ENCODE measurements at regions not wholly inside any gene's neighbourhood (a gene's known extent, or its start where the extent isn't known, plus 50 kb on each side); places are given as distances from the start of the nearest gene placed in this dataset.

DNA sequence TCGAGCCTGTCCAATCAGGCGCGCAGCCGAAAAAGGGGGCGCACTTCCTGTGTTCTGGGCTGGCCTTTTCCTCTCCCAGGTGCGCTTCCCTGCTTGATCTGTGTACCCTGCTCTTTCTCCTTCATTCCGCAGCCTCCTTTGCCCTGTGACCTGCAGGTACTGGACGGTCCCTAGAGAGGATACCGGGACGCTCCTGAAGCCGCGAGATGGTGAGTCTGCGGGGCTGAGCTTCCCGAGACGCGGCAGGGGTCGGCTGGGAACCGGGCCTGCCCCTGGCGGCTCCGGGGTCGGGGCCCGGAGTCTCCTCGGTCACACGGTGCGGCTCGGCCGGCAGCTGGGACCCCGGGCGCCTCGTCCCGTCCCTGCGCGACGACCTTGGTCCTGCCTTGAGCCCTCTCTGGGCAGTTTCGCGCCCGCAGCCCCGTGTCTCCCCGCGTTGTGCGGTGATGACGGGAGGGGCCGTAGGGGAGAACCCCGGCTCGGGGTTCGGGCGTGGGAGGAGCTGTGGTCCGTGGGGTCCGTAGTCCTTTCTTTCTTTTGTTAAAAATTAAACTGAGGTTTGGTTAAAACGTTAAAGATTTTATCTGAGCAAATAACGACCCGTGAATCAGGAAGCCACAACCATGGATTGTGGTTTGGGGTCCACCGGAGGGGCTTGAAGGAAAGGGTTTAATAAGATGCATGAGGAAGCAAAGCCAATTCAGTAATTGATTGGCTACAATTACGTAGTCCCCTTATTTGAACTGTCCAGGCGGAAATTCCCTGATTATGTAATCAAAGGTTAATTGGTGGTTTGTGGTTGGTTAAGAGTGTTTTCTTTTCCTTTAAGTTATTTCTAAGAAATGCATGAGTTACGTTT, 172.8 kb upstream of the ZNF267 start:
- WGBS (ENCODE audit: insufficient coverage, insufficient read length), result no CpG with 5 or more reads among the region's 56 CpGs
- peaks cover 14% of the 10 kb centered on the region for H3K36me3 ChIP-seq (ENCODE audit: control insufficient read depth, insufficient read depth, low read length)
- H3K27me3 ChIP-seq (ENCODE audit: control insufficient read depth, insufficient read depth, low read length), result no peaks in the 10 kb centered on the region
- DNase-seq (ENCODE audit: low read depth, low spot score), result no peak
- H3K9me3 ChIP-seq (ENCODE audit: control insufficient read depth, insufficient read depth, low read length), result no peaks in the 10 kb centered on the region
- H3K4me3 ChIP-seq (ENCODE audit: low read length), result peak overlapping the region; percentile 77
- no peaks in the 10 kb centered on the region for H3K4me1 ChIP-seq (ENCODE audit: control insufficient read depth, insufficient read depth, low read length)
- no peak overlapping the region for H3K27ac ChIP-seq (ENCODE audit: low read length)

DNA sequence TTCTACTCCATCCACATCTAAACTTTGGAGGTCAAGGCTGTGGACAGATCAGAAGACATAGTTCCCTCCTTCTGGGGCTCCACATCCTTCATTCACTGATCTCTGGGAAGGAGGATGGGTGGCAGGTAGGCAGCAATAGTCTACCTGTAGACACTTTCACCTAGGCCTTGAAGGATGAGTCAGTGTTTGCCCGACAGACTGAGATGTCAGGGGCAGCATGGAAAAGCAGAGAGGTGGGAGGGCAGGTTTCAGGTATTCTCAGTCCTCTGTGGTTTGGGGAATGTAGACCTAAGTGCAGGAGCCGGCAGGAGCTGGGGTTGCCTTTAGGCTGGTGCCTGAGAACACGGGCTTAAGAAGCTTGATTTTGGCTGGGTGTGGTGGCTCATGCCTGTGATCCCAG, 171.9 kb upstream of the ZNF267 start:
- H3K4me3 ChIP-seq (ENCODE audit: low read length), result no peak overlapping the region

GRCh38 chr16:31702796-31703195, 170.8 kb upstream of the ZNF267 start:
- Histone ChIP-seq H3K27ac (ENCODE audit: low read length) (no peak overlapping the region), H3K27me3 (ENCODE audit: control insufficient read depth, insufficient read depth, low read length) (no peaks in the 10 kb centered on the region), H3K4me3 (ENCODE audit: low read length) (no peak overlapping the region), H3K36me3 (ENCODE audit: control insufficient read depth, insufficient read depth, low read length) (peaks cover 23% of the 10 kb centered on the region), H3K4me1 (ENCODE audit: control insufficient read depth, insufficient read depth, low read length) (no peaks in the 10 kb centered on the region), H3K9me3 (ENCODE audit: control insufficient read depth, insufficient read depth, low read length) (no peaks in the 10 kb centered on the region)
- WGBS (ENCODE audit: insufficient coverage, insufficient read length), result no CpG with 5 or more reads among the region's 5 CpGs
- DNase-seq (ENCODE audit: low read depth, low spot score), result no peak

More for the DNA sequence above, 171.9 kb upstream of the ZNF267 start:
- Histone ChIP-seq H3K36me3 (ENCODE audit: control insufficient read depth, insufficient read depth, low read length) (peaks cover 18% of the 10 kb centered on the region), H3K27me3 (ENCODE audit: control insufficient read depth, insufficient read depth, low read length) (no peaks in the 10 kb centered on the region), H3K9me3 (ENCODE audit: control insufficient read depth, insufficient read depth, low read length) (no peaks in the 10 kb centered on the region), H3K27ac (ENCODE audit: low read length) (no peak overlapping the region), H3K4me1 (ENCODE audit: control insufficient read depth, insufficient read depth, low read length) (no peaks in the 10 kb centered on the region)
- no CpG with 5 or more reads among the region's 3 CpGs for WGBS (ENCODE audit: insufficient coverage, insufficient read length)
- no peak for DNase-seq (ENCODE audit: low read depth, low spot score)

DNA sequence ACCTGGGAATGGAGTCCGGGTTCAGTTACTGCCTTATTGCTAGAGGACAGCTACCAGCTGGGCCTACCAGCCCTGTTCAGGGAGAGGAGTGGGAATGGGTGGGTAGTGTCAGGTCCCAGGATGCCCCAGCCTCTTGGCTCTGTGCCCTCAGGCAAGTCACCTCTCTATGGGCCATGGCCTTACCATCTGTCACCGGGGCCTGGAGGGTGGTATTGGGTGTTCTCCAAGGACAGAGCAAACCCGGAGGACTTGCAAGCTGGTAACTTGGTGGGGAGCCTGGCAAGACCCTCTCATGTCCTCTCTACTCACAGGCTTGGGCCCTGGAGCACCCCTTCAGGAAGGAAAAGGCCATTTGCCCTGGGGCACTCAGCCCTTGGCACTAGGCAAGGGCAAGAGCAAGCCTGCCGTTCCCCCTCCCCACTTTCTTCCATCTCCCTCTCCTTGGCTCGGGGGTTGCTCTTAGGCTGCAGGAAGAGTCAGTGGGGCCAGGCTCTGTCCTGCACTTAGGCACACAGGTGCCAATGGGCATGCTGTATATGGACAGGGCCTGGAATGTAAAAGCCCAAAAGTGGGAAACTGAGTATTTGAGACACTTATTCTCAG, 170.0 kb upstream of the ZNF267 start:
- DNase-seq (ENCODE audit: low read depth, low spot score), result no peak
- Histone ChIP-seq H3K27ac (ENCODE audit: low read length) (no peak overlapping the region), H3K4me3 (ENCODE audit: low read length) (no peak overlapping the region), H3K9me3 (ENCODE audit: control insufficient read depth, insufficient read depth, low read length) (no peaks in the 10 kb centered on the region), H3K36me3 (ENCODE audit: control insufficient read depth, insufficient read depth, low read length) (peaks cover 29% of the 10 kb centered on the region), H3K27me3 (ENCODE audit: control insufficient read depth, insufficient read depth, low read length) (no peaks in the 10 kb centered on the region), H3K4me1 (ENCODE audit: control insufficient read depth, insufficient read depth, low read length) (no peaks in the 10 kb centered on the region)
- WGBS (ENCODE audit: insufficient coverage, insufficient read length), result no CpG with 5 or more reads among the region's 5 CpGs

- no peak overlapping the region for H3K4me3 ChIP-seq (ENCODE audit: low read length)
- no peaks in the 10 kb centered on the region for H3K4me1 ChIP-seq (ENCODE audit: control insufficient read depth, insufficient read depth, low read length)
- no CpG with 5 or more reads among the region's 9 CpGs for WGBS (ENCODE audit: insufficient coverage, insufficient read length)
- H3K36me3 ChIP-seq (ENCODE audit: control insufficient read depth, insufficient read depth, low read length), result peaks cover 32% of the 10 kb centered on the region
- H3K9me3 ChIP-seq (ENCODE audit: control insufficient read depth, insufficient read depth, low read length), result no peaks in the 10 kb centered on the region
- no peak for DNase-seq (ENCODE audit: low read depth, low spot score)
- H3K27ac ChIP-seq (ENCODE audit: low read length), result no peak overlapping the region
- H3K27me3 ChIP-seq (ENCODE audit: control insufficient read depth, insufficient read depth, low read length), result no peaks in the 10 kb centered on the region
Measured at GRCh38 chr16:31704138-31704537, 169.5 kb upstream of the ZNF267 start.

- WGBS (ENCODE audit: insufficient coverage, insufficient read length), result no CpG with 5 or more reads among the region's 5 CpGs
- no peak overlapping the region for H3K4me3 ChIP-seq (ENCODE audit: low read length)
Measured at GRCh38 chr16:31705371-31705770, 168.2 kb upstream of the ZNF267 start.

DNA sequence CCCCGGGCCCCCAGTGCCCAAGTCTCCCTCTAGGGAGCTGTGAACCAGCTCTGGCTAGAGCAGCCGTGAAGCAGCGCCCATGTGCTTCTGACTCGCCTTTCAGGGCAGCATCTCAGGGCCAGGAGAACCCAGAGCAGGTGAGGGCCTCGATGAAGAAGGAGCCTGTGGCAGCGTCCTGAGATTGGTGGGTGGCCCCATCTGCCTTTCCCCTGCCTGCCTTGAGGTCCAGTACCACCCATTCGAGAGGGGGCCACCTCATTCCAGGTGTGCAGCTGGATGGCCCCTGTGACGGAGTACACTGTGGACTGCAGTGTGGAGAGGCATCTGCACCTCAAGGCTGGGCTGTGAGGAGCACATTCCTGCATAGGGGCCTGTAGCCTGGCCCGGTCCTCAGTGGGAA, 167.3 kb upstream of the ZNF267 start:
- WGBS (ENCODE audit: insufficient coverage, insufficient read length), result no CpG with 5 or more reads among the region's 9 CpGs
- no peaks in the 10 kb centered on the region; the same call in 1 of the 2 replicates for H3K4me1 ChIP-seq (ENCODE audit: control insufficient read depth, insufficient read depth, low read length)
- no peaks in the 10 kb centered on the region for H3K27me3 ChIP-seq (ENCODE audit: control insufficient read depth, insufficient read depth, low read length)
- H3K36me3 ChIP-seq (ENCODE audit: control insufficient read depth, insufficient read depth, low read length), result peaks cover 32% of the 10 kb centered on the region
- H3K9me3 ChIP-seq (ENCODE audit: control insufficient read depth, insufficient read depth, low read length), result no peaks in the 10 kb centered on the region
- no peak for DNase-seq (ENCODE audit: low read depth, low spot score)
- no peak overlapping the region for H3K4me3 ChIP-seq (ENCODE audit: low read length)
- H3K27ac ChIP-seq (ENCODE audit: low read length), result no peak overlapping the region

More at GRCh38 chr16:31705371-31705770, 168.2 kb upstream of the ZNF267 start:
- H3K4me1 ChIP-seq (ENCODE audit: control insufficient read depth, insufficient read depth, low read length), result no peaks in the 10 kb centered on the region
- no peaks in the 10 kb centered on the region for H3K27me3 ChIP-seq (ENCODE audit: control insufficient read depth, insufficient read depth, low read length)
- H3K9me3 ChIP-seq (ENCODE audit: control insufficient read depth, insufficient read depth, low read length), result no peaks in the 10 kb centered on the region
- H3K36me3 ChIP-seq (ENCODE audit: control insufficient read depth, insufficient read depth, low read length), result peaks cover 32% of the 10 kb centered on the region
- H3K27ac ChIP-seq (ENCODE audit: low read length), result no peak overlapping the region
- no peak for DNase-seq (ENCODE audit: low read depth, low spot score)

GRCh38 chr16:31706925-31707324, 166.7 kb upstream of the ZNF267 start:
- DNase-seq (ENCODE audit: low read depth, low spot score), result no peak
- WGBS (ENCODE audit: insufficient coverage, insufficient read length), result no CpG with 5 or more reads among the region's 4 CpGs
- Histone ChIP-seq H3K36me3 (ENCODE audit: control insufficient read depth, insufficient read depth, low read length) (peaks cover 32% of the 10 kb centered on the region), H3K4me3 (ENCODE audit: low read length) (no peak overlapping the region), H3K4me1 (ENCODE audit: control insufficient read depth, insufficient read depth, low read length) (no peaks in the 10 kb centered on the region; the same call in 1 of the 2 replicates), H3K9me3 (ENCODE audit: control insufficient read depth, insufficient read depth, low read length) (no peaks in the 10 kb centered on the region), H3K27ac (ENCODE audit: low read length) (no peak overlapping the region), H3K27me3 (ENCODE audit: control insufficient read depth, insufficient read depth, low read length) (no peaks in the 10 kb centered on the region)

GRCh38 chr16:31707743-31708335, 165.8 kb upstream of the ZNF267 start:
- Histone ChIP-seq H3K36me3 (ENCODE audit: control insufficient read depth, insufficient read depth, low read length) (peaks cover 32% of the 10 kb centered on the region), H3K9me3 (ENCODE audit: control insufficient read depth, insufficient read depth, low read length) (no peaks in the 10 kb centered on the region)

GRCh38 chr16:31708348-31708747, 165.3 kb upstream of the ZNF267 start:
- Histone ChIP-seq H3K27ac (ENCODE audit: low read length) (no peak overlapping the region), H3K4me3 (ENCODE audit: low read length) (no peak overlapping the region), H3K36me3 (ENCODE audit: control insufficient read depth, insufficient read depth, low read length) (peaks cover 29% of the 10 kb centered on the region), H3K9me3 (ENCODE audit: control insufficient read depth, insufficient read depth, low read length) (no peaks in the 10 kb centered on the region), H3K27me3 (ENCODE audit: control insufficient read depth, insufficient read depth, low read length) (no peaks in the 10 kb centered on the region), H3K4me1 (ENCODE audit: control insufficient read depth, insufficient read depth, low read length) (no peaks in the 10 kb centered on the region; the same call in 1 of the 2 replicates)
- WGBS (ENCODE audit: insufficient coverage, insufficient read length), result no CpG with 5 or more reads among the region's 8 CpGs
- no peak for DNase-seq (ENCODE audit: low read depth, low spot score)

More at GRCh38 chr16:31707743-31708335, 165.8 kb upstream of the ZNF267 start:
- no peak overlapping the region for H3K27ac ChIP-seq (ENCODE audit: low read length)
- H3K27me3 ChIP-seq (ENCODE audit: control insufficient read depth, insufficient read depth, low read length), result no peaks in the 10 kb centered on the region
- H3K4me3 ChIP-seq (ENCODE audit: low read length), result no peak overlapping the region
- no peak for DNase-seq (ENCODE audit: low read depth, low spot score)
- WGBS (ENCODE audit: insufficient coverage, insufficient read length), result no CpG with 5 or more reads among the region's 10 CpGs
- H3K4me1 ChIP-seq (ENCODE audit: control insufficient read depth, insufficient read depth, low read length), result no peaks in the 10 kb centered on the region; the same call in 1 of the 2 replicates
